AG10803 (cell line): ENCODE measurements at regions not wholly inside any gene's neighbourhood (a gene's known extent, or its start where the extent isn't known, plus 50 kb on each side); places are given as distances from the start of the nearest gene placed in this dataset.
"Not testable (repeated sequence)": the region's sequence is repeated elsewhere in the genome, so short reads cannot be mapped to it uniquely, and the experiment has no call there.

ENCODE experiments used
- DNase-seq: peaks from one replicate; pipeline ENCODE4 v3.0.0; 2010; ENCODE audit warnings: low read depth
- H3K4me3 ChIP-seq: 2 replicates; pipeline ENCODE4 v1.5.1; 2011; ENCODE audit warnings: mild to moderate bottlenecking, low read length, control low read depth
- TF ChIP-seq, protein P1 (sequence below): conservative IDR thresholded peaks from 2 replicates; pipeline ENCODE4 v1.5.1; 2011; ENCODE audit warnings: mild to moderate bottlenecking, low read length, control low read depth, inconsistent platforms

DNA sequence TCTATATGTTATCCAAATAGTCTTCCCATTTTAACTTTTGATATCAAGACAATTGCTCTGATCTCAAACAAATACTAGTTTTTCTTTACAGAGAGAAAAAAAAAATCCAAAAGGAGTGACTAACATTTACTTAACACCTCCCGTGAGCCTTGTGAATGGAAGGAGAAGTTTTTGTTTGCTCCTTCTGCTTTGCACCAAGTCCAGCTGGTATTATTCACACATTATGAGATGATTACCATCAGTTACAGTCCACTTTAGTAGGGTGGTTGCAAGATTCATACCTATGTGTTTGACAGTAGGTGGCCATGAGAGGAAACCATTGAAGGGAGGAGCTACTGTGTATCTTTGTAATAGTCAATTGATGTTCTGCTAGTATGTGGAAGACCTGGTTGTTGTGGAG, 443.4 kb upstream of the ZP4 start:
- no peak for DNase-seq
- H3K4me3 ChIP-seq: no peak overlapping the region
- TF ChIP-seq, protein P1, sequence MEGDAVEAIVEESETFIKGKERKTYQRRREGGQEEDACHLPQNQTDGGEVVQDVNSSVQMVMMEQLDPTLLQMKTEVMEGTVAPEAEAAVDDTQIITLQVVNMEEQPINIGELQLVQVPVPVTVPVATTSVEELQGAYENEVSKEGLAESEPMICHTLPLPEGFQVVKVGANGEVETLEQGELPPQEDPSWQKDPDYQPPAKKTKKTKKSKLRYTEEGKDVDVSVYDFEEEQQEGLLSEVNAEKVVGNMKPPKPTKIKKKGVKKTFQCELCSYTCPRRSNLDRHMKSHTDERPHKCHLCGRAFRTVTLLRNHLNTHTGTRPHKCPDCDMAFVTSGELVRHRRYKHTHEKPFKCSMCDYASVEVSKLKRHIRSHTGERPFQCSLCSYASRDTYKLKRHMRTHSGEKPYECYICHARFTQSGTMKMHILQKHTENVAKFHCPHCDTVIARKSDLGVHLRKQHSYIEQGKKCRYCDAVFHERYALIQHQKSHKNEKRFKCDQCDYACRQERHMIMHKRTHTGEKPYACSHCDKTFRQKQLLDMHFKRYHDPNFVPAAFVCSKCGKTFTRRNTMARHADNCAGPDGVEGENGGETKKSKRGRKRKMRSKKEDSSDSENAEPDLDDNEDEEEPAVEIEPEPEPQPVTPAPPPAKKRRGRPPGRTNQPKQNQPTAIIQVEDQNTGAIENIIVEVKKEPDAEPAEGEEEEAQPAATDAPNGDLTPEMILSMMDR: no peak

DNA sequence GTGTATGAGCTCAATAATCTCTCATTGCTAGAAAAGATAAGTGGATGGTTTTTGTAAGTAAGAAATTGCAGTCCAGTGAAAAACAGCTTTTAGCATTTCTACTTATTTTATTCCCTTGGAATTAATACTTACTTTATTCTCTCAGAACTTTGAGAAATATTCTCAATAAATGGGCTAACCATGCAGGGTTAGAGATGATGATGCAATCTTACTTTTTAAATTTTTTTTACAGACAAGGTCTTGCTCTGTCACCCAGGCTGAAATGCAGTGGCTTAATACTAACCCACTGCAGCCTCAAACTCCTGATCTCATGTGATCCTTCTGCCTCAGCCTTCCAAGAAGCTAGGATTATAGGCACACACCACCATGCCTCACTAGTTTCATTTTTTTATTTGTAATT, 440.8 kb upstream of the ZP4 start:
- TF ChIP-seq, protein P1: no peak
- no peak overlapping the region for H3K4me3 ChIP-seq
- DNase-seq: no peak

DNA sequence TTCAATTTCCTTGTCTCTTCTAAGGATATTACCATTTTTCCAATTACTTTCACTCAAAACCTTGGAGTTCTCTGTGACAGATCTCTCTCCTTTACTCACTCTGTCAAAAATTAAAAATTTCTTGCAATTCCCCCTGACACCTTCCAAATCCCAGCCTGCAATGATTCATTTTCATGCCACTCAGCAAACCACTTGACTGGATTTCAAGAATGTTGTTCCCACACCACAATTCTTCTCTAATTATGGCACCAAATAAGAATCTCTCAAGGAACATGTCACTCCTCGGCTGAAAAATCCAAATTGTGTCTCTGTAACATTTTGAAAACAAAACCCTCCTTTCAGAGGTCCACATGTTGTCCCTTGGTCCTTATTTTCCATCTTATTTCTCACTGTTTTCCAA, 438.9 kb upstream of the ZP4 start:
- DNase-seq: no peak
- H3K4me3 ChIP-seq: no peak overlapping the region
- TF ChIP-seq, protein P1: no peak

DNA sequence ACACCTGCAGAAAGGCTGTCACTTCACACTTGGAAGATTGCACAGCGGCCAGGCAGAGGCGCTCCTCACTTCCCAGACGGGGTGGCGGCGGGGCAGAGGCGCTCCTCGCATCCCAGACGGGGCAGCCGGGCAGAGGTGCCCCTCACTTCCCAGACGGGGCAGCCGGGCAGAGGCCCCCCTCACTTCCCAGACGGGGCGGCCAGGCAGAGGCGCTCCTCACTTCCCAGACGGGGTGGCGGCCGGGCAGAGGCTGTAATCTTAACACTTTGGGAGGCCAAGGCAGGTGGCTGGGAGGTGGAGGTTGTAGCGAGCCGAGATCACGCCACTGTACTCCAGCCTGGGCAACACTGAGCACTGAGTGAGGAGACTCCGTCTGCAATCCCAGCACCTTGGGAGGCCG, 436.3 kb upstream of the ZP4 start:
- H3K4me3 ChIP-seq, DNase-seq: not testable (repeated sequence)

DNA sequence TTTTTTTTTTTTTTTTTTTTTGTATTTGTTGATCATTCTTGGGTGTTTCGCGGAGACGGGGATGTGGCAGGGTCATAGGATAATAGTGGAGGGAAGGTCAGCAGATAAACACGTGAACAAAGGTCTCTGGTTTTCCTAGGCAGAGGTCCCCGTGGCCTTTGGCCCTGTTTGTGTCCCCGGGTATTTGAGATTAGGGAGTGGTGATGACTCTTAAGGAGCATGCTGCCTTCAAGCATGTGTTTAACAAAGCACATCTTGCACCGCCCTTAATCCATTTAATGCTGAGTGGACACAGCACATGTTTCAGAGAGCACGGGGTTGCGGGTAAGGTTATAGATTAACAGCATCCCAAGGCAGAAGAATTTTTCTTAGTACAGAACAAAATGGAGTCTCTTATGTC, 435.8 kb upstream of the ZP4 start:
- DNase-seq, H3K4me3 ChIP-seq: not testable (repeated sequence)

DNA sequence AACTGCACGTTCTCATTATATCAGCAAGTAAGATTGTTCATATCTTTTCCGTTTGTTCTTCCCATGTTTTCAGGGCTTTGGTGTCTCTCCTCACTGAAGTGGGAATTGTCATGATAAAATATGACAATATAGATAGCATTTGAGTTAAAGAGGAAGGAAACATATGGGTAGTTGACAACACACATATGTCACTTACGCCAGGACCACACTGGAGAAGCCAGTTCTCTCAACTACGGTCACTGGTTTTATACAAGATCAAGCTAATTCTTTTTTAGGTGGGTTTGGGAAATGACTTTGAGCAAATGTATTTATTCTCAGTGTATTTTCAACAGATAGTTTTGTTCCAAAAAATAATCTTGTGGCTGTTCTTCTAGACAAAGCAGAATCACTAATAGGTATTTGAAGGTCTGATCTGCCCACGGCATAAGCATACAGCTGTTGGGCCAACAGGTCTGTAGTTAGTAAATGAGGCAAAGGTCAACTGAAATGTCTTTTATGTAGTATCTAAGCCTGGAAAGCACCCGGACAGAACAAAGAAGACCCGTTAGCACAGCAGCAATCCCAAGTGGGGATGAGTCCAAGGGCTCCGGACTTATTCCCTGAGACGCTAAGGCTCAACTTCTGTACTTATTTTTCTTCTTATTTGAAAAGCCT, 433.6 kb upstream of the ZP4 start:
- no peak overlapping the region for H3K4me3 ChIP-seq
- TF ChIP-seq, protein P1: no peak
- no peak for DNase-seq

DNA sequence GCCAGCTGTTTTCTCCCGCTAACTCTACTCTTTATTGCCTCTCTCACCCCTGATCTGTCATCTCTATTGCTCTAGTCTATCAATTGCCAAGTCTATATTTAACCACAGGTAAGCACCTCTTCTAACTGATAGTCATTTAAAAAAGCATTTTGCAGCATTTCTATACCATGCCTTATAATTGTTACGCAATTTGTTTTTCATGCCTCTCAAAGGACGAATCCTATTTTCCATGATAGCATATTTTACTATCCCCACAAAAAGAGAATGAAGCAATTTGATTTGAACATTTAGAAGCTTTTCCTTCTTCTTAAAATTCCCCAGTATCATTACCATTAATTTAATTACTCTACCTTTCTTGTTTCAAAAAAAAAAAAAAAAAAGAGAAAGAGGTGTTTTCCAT, 432.8 kb upstream of the ZP4 start:
- no peak overlapping the region for H3K4me3 ChIP-seq
- DNase-seq: no peak
- TF ChIP-seq, protein P1: no peak

DNA sequence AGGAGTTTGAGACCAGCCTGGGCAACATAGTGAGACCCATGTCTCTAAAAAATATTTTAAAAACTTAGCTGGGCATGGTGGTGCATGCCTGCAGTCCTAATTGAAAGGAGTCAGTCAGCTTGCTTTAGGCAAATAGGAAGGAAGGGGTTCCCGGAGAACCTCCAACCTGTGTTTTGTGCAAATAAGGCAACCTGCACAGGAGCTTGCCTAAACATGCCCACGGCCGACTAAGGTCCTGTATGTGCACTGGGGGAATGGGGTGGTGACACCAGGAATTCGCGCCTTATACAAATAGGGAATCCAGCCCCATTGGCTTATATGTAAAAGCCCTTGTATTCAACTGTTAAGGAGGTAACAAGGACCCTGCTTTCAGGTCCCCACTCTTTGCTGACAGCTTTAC, 429.2 kb upstream of the ZP4 start:
- no peak overlapping the region for H3K4me3 ChIP-seq
- DNase-seq: no peak
- TF ChIP-seq, protein P1: no peak
